ENCODE measurements at regions not wholly inside any gene's neighbourhood (a gene's known extent, or its start where the extent isn't known, plus 50 kb on each side); places are given as distances from the start of the nearest gene placed in this dataset.
"Not testable (repeated sequence)": the region's sequence is repeated elsewhere in the genome, so short reads cannot be mapped to it uniquely, and the experiment has no call there.

GRCh38 chr18:76604935-76605240, 109.8 kb upstream of the ZNF516 start:
- Histone ChIP-seq H3F3A (ENCODE audit: insufficient read depth, low read length) (no peaks in the 10 kb centered on the region), H3K4me3 (ENCODE audit: low read depth, low read length, poor library complexity, severe bottlenecking) (no peak overlapping the region), H3K9me3 (ENCODE audit: low read length) (no peaks in the 10 kb centered on the region), H2AFZ (ENCODE audit: low read length) (no peak overlapping the region), H3K79me2 (ENCODE audit: insufficient read depth, low read length) (no peaks in the 10 kb centered on the region), H3K4me1 (ENCODE audit: insufficient read depth, low read length, severe bottlenecking) (no peaks in the 10 kb centered on the region), H3K9ac (ENCODE audit: low read length) (no peak overlapping the region), H3K36me3 (ENCODE audit: insufficient read depth, low read length) (no peaks in the 10 kb centered on the region), H3K9me2 (ENCODE audit: low read depth, low read length) (no peaks in the 10 kb centered on the region), H3K4me2 (ENCODE audit: low read length) (no peak overlapping the region), H3K27ac (ENCODE audit: low read depth, low read length, poor library complexity, severe bottlenecking) (no peak overlapping the region), H3K27me3 (ENCODE audit: insufficient read depth, low read length) (no peaks in the 10 kb centered on the region; the same call in 1 of the 2 replicates), H4K20me1 (ENCODE audit: insufficient read depth, low read length) (no peaks in the 10 kb centered on the region)
- TF ChIP-seq EZH2 (IDR thresholded peaks at IDR 0.05; ENCODE audit: borderline replicate concordance, low read length), result no peak
- TF ChIP-seq, protein P1, sequence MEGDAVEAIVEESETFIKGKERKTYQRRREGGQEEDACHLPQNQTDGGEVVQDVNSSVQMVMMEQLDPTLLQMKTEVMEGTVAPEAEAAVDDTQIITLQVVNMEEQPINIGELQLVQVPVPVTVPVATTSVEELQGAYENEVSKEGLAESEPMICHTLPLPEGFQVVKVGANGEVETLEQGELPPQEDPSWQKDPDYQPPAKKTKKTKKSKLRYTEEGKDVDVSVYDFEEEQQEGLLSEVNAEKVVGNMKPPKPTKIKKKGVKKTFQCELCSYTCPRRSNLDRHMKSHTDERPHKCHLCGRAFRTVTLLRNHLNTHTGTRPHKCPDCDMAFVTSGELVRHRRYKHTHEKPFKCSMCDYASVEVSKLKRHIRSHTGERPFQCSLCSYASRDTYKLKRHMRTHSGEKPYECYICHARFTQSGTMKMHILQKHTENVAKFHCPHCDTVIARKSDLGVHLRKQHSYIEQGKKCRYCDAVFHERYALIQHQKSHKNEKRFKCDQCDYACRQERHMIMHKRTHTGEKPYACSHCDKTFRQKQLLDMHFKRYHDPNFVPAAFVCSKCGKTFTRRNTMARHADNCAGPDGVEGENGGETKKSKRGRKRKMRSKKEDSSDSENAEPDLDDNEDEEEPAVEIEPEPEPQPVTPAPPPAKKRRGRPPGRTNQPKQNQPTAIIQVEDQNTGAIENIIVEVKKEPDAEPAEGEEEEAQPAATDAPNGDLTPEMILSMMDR (IDR thresholded peaks at IDR 0.05; ENCODE audit: low read length), result no peak

- Histone ChIP-seq H3K27me3 (ENCODE audit: insufficient read depth, low read length) (no peaks in the 10 kb centered on the region; the same call in 1 of the 2 replicates), H3K27ac (ENCODE audit: low read depth, low read length, poor library complexity, severe bottlenecking) (no peak overlapping the region), H3K79me2 (ENCODE audit: insufficient read depth, low read length) (no peaks in the 10 kb centered on the region), H3K36me3 (ENCODE audit: insufficient read depth, low read length) (no peaks in the 10 kb centered on the region), H3K4me2 (ENCODE audit: low read length) (no peak overlapping the region), H3K4me1 (ENCODE audit: insufficient read depth, low read length, severe bottlenecking) (no peaks in the 10 kb centered on the region), H2AFZ (ENCODE audit: low read length) (no peak overlapping the region), H3K9me2 (ENCODE audit: low read depth, low read length) (no peaks in the 10 kb centered on the region), H4K20me1 (ENCODE audit: insufficient read depth, low read length) (no peaks in the 10 kb centered on the region), H3K9me3 (ENCODE audit: low read length) (no peaks in the 10 kb centered on the region), H3K9ac (ENCODE audit: low read length) (no peak overlapping the region), H3K4me3 (ENCODE audit: low read depth, low read length, poor library complexity, severe bottlenecking) (no peak overlapping the region), H3F3A (ENCODE audit: insufficient read depth, low read length) (no peaks in the 10 kb centered on the region)
- TF ChIP-seq EZH2 (IDR thresholded peaks at IDR 0.05; ENCODE audit: borderline replicate concordance, low read length), result no peak
- TF ChIP-seq, protein P1 (IDR thresholded peaks at IDR 0.05; ENCODE audit: low read length), result no peak
Observed at GRCh38 chr18:76604108-76604934, 109.3 kb upstream of the ZNF516 start.

DNA sequence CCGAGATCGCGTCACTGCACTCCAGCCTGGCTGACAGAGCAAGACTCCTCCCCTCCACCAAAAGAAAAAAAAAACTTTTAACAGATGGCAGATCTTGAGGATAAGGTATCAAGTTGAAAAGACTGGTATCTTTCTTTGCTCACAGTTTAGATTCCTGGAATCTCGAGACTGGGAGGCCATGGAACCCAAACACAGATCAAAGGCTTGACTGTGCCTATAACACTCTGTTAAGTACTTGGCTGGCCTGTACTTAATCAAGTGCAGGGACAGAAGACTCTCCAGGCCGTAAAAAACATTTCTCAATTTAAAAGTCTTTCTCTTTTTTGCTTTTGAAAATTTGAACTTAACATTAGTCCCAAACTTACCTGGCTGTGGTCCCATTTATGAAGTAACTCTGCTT, 107.1 kb upstream of the ZNF516 start:
- Histone ChIP-seq H3K9ac (ENCODE audit: low read length) (no peak overlapping the region), H3K79me2 (ENCODE audit: insufficient read depth, low read length) (no peaks in the 10 kb centered on the region), H3K27me3 (ENCODE audit: insufficient read depth, low read length) (no peaks in the 10 kb centered on the region), H2AFZ (ENCODE audit: low read length) (no peak overlapping the region), H3K4me2 (ENCODE audit: low read length) (no peak overlapping the region), H3K4me3 (ENCODE audit: low read depth, low read length, poor library complexity, severe bottlenecking) (no peak overlapping the region), H3K4me1 (ENCODE audit: insufficient read depth, low read length, severe bottlenecking) (no peaks in the 10 kb centered on the region), H3K27ac (ENCODE audit: low read depth, low read length, poor library complexity, severe bottlenecking) (no peak overlapping the region), H3K9me3 (ENCODE audit: low read length) (no peaks in the 10 kb centered on the region), H3F3A (ENCODE audit: insufficient read depth, low read length) (no peaks in the 10 kb centered on the region), H3K9me2 (ENCODE audit: low read depth, low read length) (no peaks in the 10 kb centered on the region), H3K36me3 (ENCODE audit: insufficient read depth, low read length) (no peaks in the 10 kb centered on the region), H4K20me1 (ENCODE audit: insufficient read depth, low read length) (no peaks in the 10 kb centered on the region)
- no peak for TF ChIP-seq EZH2 (IDR thresholded peaks at IDR 0.05; ENCODE audit: borderline replicate concordance, low read length)
- TF ChIP-seq, protein P1 (IDR thresholded peaks at IDR 0.05; ENCODE audit: low read length), result no peak

GRCh38 chr18:76600076-76600475, 105.0 kb upstream of the ZNF516 start:
- H2AFZ ChIP-seq (ENCODE audit: low read length); H4K20me1 ChIP-seq (ENCODE audit: insufficient read depth, low read length); H3K27ac ChIP-seq (ENCODE audit: low read depth, low read length, poor library complexity, severe bottlenecking); H3K4me2 ChIP-seq (ENCODE audit: low read length); H3K27me3 ChIP-seq (ENCODE audit: insufficient read depth, low read length); H3K4me3 ChIP-seq (ENCODE audit: low read depth, low read length, poor library complexity, severe bottlenecking); H3K4me1 ChIP-seq (ENCODE audit: insufficient read depth, low read length, severe bottlenecking); H3K9me3 ChIP-seq (ENCODE audit: low read length); H3K36me3 ChIP-seq (ENCODE audit: insufficient read depth, low read length); H3F3A ChIP-seq (ENCODE audit: insufficient read depth, low read length); H3K9ac ChIP-seq (ENCODE audit: low read length); H3K9me2 ChIP-seq (ENCODE audit: low read depth, low read length); H3K79me2 ChIP-seq (ENCODE audit: insufficient read depth, low read length): not testable (repeated sequence)
